Chondrocyte (in vitro differentiated cells): ENCODE measurements at regions not wholly inside any gene's neighbourhood (a gene's known extent, or its start where the extent isn't known, plus 50 kb on each side); places are given as distances from the start of the nearest gene placed in this dataset.

Experiments used
- DNase-seq: peaks from one replicate; pipeline ENCODE4 v3.0.0; 2021; ENCODE audit warnings: mixed read lengths, low spot score
- H3K27ac Mint-ChIP-seq: one replicate; pipeline ENCODE4 v1.8.0; 2021; ENCODE audit warnings: mild to moderate bottlenecking, moderate library complexity, mixed read lengths; ENCODE audit not compliant: unreplicated experiment
- H3K27me3 Mint-ChIP-seq: 2 replicates; pipeline ENCODE4 v1.8.0; 2021; ENCODE audit warnings: low read depth, mixed read lengths
- H3K36me3 Mint-ChIP-seq: 2 replicates; pipeline ENCODE4 v1.8.0; 2021; ENCODE audit warnings: low read depth, mixed read lengths
- H3K4me1 Mint-ChIP-seq: 2 replicates; pipeline ENCODE4 v1.8.0; 2021; ENCODE audit warnings: low read depth, mild to moderate bottlenecking, mixed read lengths
- H3K4me3 Mint-ChIP-seq: one replicate; pipeline ENCODE4 v1.8.0; 2021; ENCODE audit warnings: mild to moderate bottlenecking, moderate library complexity, mixed read lengths; ENCODE audit not compliant: unreplicated experiment
- H3K9me3 Mint-ChIP-seq: 2 replicates; pipeline ENCODE4 v1.8.0; 2021; ENCODE audit warnings: low read depth, mixed read lengths
- TF ChIP-seq, protein P1 (sequence below): fragments of 200-600 bp; sonication (generic); IDR thresholded peaks from 2 replicates; pipeline ENCODE4 v1.5.0; 2021; ENCODE audit warnings: antibody characterized with exemption, mild to moderate bottlenecking, moderate library complexity

DNA sequence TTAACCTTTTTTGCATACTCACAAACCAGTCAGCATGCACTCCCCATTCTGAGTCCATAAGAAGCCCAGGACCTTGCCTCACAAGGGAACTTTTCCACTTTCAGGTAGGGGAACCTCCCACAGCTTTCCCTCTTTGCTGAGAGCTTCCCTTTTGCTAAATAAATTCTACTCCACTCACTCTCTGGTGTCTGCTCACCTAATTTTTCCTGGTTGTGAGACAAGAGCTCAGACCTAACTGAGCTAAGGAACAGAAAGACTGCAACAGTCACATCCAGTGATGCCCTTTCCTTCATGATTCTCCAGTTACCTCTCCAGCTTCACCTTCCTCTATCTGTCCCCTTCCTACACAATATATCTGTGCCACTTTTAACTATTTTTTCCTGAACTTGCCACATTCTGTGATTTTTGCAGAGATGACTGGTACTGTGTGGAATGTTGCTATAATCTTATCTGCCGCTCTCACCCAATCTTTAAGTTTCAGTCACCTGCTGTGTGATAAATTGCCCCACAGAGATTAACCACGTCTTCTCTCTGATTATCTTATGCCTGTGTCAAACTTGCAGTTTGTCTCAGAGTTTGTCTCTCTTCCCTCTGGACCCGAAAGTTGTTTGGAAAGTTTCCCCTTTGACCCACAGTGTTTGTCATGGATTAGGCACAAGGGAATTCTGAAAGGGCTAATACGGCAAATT, 737.1 kb upstream of the FLRT2 start:
- Mint-ChIP-seq H3K4me3 (no peak overlapping the region), H3K4me1 (peaks cover 6% of the 10 kb centered on the region), H3K9me3 (no peaks in the 10 kb centered on the region), H3K27ac (no peak overlapping the region), H3K27me3 (no peaks in the 10 kb centered on the region), H3K36me3 (no peaks in the 10 kb centered on the region)
- no peak for DNase-seq
- TF ChIP-seq, protein P1, sequence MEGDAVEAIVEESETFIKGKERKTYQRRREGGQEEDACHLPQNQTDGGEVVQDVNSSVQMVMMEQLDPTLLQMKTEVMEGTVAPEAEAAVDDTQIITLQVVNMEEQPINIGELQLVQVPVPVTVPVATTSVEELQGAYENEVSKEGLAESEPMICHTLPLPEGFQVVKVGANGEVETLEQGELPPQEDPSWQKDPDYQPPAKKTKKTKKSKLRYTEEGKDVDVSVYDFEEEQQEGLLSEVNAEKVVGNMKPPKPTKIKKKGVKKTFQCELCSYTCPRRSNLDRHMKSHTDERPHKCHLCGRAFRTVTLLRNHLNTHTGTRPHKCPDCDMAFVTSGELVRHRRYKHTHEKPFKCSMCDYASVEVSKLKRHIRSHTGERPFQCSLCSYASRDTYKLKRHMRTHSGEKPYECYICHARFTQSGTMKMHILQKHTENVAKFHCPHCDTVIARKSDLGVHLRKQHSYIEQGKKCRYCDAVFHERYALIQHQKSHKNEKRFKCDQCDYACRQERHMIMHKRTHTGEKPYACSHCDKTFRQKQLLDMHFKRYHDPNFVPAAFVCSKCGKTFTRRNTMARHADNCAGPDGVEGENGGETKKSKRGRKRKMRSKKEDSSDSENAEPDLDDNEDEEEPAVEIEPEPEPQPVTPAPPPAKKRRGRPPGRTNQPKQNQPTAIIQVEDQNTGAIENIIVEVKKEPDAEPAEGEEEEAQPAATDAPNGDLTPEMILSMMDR, result no peak

DNA sequence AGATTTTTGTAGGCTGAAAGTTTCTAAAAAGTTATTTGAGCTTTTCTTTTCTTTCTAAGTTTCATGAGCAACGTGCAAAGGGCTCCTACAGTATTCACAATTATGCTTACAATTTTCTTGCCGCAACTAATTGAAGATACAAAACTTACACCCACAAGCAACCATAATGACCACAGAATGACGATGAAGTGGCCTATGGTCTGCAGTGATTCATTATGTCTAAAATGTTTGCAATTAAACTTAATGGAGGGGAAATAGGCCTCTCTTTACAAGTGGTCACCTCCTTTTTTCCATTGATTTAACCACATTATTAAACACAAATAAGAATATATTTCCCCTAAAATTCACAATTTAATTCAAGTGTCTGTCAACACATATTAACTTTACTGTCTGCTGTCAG, 732.6 kb upstream of the FLRT2 start:
- H3K9me3 Mint-ChIP-seq, result no peaks in the 10 kb centered on the region
- no peaks in the 10 kb centered on the region for H3K36me3 Mint-ChIP-seq
- no peak overlapping the region for H3K27ac Mint-ChIP-seq
- H3K27me3 Mint-ChIP-seq, result no peaks in the 10 kb centered on the region
- TF ChIP-seq, protein P1, result no peak
- peaks cover 6% of the 10 kb centered on the region for H3K4me1 Mint-ChIP-seq
- no peak for DNase-seq
- H3K4me3 Mint-ChIP-seq, result no peak overlapping the region

DNA sequence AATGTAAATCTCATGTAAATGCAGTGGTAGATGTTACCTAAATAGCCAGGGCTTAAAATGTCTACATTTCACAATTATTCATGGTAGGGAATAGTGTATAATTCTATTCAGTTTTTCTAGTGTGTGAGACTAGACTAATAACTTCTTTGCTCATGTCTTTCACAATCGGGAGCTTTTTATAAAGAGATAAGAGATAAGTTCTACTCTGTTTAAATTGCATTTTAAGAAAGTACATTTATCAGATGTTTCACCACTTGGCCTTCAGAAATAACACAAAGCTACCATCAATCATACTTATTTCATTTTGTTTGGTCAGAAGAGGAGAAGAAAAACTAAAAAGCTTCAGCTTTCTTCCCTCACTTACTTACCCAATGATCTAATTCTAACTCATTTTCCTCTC, 725.5 kb upstream of the FLRT2 start:
- peaks cover 5% of the 10 kb centered on the region for H3K9me3 Mint-ChIP-seq
- TF ChIP-seq, protein P1, result no peak
- no peak overlapping the region for H3K4me3 Mint-ChIP-seq
- no peak for DNase-seq
- peaks cover 8% of the 10 kb centered on the region for H3K4me1 Mint-ChIP-seq
- no peaks in the 10 kb centered on the region for H3K36me3 Mint-ChIP-seq
- H3K27ac Mint-ChIP-seq, result no peak overlapping the region
- H3K27me3 Mint-ChIP-seq, result no peaks in the 10 kb centered on the region

DNA sequence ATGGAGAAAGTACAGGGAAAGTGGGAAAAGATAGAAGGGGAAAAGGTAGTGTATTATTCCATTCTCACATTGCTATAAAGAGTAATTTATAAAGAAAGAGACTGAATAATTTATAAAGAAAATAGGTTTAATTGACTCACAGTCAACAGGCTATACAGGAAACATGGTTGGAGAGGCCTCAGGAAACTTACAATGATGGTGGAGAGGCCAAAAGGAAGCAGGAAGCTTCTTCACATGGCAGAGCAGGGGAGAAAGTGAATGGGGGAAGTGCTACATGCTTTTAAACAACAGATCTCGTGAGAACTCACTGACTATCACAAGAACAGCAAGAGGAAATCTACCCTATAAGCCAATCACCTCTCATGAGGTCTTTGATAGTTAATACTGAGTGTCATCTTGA, 725.0 kb upstream of the FLRT2 start:
- TF ChIP-seq, protein P1, result no peak
- H3K9me3 Mint-ChIP-seq, result peaks cover 5% of the 10 kb centered on the region
- no peaks in the 10 kb centered on the region for H3K36me3 Mint-ChIP-seq
- no peak for DNase-seq
- H3K4me1 Mint-ChIP-seq, result peaks cover 8% of the 10 kb centered on the region
- no peak overlapping the region for H3K4me3 Mint-ChIP-seq
- H3K27me3 Mint-ChIP-seq, result no peaks in the 10 kb centered on the region
- no peak overlapping the region for H3K27ac Mint-ChIP-seq

DNA sequence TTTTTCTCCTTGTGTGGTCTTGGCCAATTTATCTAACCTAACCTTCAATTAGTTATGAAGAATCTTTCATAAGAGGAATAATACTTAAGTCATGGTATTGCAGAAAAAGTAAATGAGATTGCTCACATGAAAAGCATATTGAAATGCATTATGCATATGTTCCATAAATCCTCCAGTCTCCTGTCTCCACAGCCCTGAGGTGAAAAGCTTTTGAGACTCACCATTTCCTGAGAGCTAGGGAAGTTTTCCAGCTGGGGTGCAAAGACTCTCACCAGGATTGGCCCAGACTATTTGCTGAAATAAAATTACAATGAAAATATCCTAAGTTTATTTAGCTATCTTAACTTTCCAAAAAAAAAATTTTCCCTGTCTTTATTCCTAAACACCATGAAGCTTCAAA, 723.8 kb upstream of the FLRT2 start:
- Mint-ChIP-seq H3K4me3 (no peak overlapping the region), H3K27ac (no peak overlapping the region), H3K9me3 (peaks cover 5% of the 10 kb centered on the region), H3K36me3 (no peaks in the 10 kb centered on the region), H3K4me1 (peaks cover 8% of the 10 kb centered on the region), H3K27me3 (no peaks in the 10 kb centered on the region)
- TF ChIP-seq, protein P1, result no peak
- DNase-seq, result no peak
